ENCODE measurements at regions not wholly inside any gene's neighbourhood (a gene's known extent, or its start where the extent isn't known, plus 50 kb on each side); places are given as distances from the start of the nearest gene placed in this dataset.

DNA sequence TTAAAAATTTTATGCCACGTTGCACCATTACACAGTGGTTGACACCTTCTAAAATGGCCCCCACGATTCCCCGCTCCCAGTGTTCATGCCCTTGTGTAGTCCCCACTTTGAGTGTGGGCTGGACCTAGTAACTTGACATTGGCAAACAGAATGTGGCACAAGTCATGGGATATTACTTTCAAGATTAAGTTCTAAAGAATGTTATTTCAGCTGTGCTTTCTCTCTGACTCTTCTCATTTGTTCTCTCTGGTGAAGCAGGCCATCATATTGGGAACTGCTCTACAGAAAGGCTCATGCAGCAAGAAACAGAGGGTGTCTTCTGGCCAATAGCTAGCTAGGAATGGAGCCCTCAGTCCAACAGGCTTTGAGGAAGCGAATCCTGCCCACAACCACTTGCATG, 67.1 kb downstream of the ATXN3L start:
- POLR2A ChIA-PET, result no interaction called here
- CTCF ChIA-PET, result no interaction called here
- TF ChIP-seq CREM (CRISPR knock-in tag; IDR thresholded peaks at IDR 0.05) (no peak), FOXP1 (CRISPR knock-in tag; IDR thresholded peaks at IDR 0.05; ENCODE audit: borderline replicate concordance) (no peak), MYBL2 (CRISPR knock-in tag; IDR thresholded peaks at IDR 0.05) (no peak), EMX1 (CRISPR knock-in tag; IDR thresholded peaks at IDR 0.05) (no peak), ZNF232 (CRISPR knock-in tag; IDR thresholded peaks at IDR 0.05) (no peak)
- TF ChIP-seq, protein P1, sequence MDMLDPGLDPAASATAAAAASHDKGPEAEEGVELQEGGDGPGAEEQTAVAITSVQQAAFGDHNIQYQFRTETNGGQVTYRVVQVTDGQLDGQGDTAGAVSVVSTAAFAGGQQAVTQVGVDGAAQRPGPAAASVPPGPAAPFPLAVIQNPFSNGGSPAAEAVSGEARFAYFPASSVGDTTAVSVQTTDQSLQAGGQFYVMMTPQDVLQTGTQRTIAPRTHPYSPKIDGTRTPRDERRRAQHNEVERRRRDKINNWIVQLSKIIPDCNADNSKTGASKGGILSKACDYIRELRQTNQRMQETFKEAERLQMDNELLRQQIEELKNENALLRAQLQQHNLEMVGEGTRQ (CRISPR knock-in tag; IDR thresholded peaks at IDR 0.05), result no peak
- TF ChIP-seq, protein P2, sequence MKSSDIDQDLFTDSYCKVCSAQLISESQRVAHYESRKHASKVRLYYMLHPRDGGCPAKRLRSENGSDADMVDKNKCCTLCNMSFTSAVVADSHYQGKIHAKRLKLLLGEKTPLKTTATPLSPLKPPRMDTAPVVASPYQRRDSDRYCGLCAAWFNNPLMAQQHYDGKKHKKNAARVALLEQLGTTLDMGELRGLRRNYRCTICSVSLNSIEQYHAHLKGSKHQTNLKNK (CRISPR knock-in tag; IDR thresholded peaks at IDR 0.05), result no peak
- TF ChIP-seq, protein P3, sequence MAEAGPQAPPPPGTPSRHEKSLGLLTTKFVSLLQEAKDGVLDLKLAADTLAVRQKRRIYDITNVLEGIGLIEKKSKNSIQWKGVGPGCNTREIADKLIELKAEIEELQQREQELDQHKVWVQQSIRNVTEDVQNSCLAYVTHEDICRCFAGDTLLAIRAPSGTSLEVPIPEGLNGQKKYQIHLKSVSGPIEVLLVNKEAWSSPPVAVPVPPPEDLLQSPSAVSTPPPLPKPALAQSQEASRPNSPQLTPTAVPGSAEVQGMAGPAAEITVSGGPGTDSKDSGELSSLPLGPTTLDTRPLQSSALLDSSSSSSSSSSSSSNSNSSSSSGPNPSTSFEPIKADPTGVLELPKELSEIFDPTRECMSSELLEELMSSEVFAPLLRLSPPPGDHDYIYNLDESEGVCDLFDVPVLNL (CRISPR knock-in tag; IDR thresholded peaks at IDR 0.05; ENCODE audit: borderline replicate concordance, low read depth), result no peak
- TF ChIP-seq, protein P4, sequence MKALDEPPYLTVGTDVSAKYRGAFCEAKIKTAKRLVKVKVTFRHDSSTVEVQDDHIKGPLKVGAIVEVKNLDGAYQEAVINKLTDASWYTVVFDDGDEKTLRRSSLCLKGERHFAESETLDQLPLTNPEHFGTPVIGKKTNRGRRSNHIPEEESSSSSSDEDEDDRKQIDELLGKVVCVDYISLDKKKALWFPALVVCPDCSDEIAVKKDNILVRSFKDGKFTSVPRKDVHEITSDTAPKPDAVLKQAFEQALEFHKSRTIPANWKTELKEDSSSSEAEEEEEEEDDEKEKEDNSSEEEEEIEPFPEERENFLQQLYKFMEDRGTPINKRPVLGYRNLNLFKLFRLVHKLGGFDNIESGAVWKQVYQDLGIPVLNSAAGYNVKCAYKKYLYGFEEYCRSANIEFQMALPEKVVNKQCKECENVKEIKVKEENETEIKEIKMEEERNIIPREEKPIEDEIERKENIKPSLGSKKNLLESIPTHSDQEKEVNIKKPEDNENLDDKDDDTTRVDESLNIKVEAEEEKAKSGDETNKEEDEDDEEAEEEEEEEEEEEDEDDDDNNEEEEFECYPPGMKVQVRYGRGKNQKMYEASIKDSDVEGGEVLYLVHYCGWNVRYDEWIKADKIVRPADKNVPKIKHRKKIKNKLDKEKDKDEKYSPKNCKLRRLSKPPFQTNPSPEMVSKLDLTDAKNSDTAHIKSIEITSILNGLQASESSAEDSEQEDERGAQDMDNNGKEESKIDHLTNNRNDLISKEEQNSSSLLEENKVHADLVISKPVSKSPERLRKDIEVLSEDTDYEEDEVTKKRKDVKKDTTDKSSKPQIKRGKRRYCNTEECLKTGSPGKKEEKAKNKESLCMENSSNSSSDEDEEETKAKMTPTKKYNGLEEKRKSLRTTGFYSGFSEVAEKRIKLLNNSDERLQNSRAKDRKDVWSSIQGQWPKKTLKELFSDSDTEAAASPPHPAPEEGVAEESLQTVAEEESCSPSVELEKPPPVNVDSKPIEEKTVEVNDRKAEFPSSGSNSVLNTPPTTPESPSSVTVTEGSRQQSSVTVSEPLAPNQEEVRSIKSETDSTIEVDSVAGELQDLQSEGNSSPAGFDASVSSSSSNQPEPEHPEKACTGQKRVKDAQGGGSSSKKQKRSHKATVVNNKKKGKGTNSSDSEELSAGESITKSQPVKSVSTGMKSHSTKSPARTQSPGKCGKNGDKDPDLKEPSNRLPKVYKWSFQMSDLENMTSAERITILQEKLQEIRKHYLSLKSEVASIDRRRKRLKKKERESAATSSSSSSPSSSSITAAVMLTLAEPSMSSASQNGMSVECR (CRISPR knock-in tag; IDR thresholded peaks at IDR 0.05; ENCODE audit: borderline replicate concordance), result no peak
- H3K27ac Mint-ChIP-seq, result no peak overlapping the region
- H3K27me3 Mint-ChIP-seq (ENCODE audit: low read depth), result peaks cover 2% of the 10 kb centered on the region; the same call in 1 of the 2 replicates
- H3K4me3 Mint-ChIP-seq, result no peak overlapping the region
- H3K9me3 Mint-ChIP-seq, result peaks cover 14% of the 10 kb centered on the region
- ATAC-seq (no peak), DNase-seq (ENCODE audit: low spot score) (no peak)
- H3K36me3 Mint-ChIP-seq, result no peaks in the 10 kb centered on the region; the same call in 1 of the 2 replicates
- H3K4me1 Mint-ChIP-seq, result peaks cover 7% of the 10 kb centered on the region; the same call in 1 of the 2 replicates

DNA sequence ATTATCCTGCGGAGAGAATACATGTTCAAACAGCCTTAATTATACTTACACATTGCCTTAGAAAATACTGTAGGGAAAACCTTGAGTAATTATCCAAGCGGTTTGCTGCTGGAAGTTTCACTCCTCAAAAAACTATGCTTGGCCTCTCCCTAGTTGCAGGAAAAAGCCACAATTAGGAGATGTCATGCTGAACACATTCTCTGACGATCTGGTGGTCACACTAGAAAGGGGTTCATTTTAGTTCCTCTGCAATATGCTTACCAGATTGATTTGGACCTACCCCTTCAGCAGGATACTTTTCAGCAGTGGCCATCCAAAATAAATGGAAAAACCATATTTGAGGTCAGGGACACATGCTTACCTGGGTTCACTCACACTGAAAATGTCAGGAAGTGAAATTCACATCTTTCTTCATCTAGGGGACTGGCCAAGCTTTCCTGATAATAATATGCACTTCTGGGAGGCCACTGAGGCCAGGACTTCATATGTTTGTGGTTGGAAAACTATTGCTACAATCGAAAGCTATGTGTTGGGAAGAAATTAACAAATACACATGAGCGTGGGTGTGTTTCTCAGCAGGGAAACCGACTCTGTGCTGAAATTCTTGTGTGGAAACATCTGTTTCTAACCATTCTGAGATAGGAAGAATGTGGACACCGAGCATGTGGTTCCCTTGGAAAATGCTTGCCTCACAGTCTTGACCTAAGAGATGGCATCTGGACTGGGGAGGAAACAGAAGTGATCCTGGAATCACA, 68.8 kb downstream of the ATXN3L start:
- TF ChIP-seq SMAD4 (CRISPR knock-in tag; IDR thresholded peaks at IDR 0.05) (no peak), ZNF121 (CRISPR knock-in tag; IDR thresholded peaks at IDR 0.05) (no peak)
- Mint-ChIP-seq H3K4me1 (peaks cover 7% of the 10 kb centered on the region; the same call in 1 of the 2 replicates), H3K4me3 (no peak overlapping the region), H3K9me3 (peaks cover 15% of the 10 kb centered on the region), H3K36me3 (no peaks in the 10 kb centered on the region; the same call in 1 of the 2 replicates), H3K27ac (no peak overlapping the region), H3K27me3 (ENCODE audit: low read depth) (peaks cover 2% of the 10 kb centered on the region; the same call in 1 of the 2 replicates)
- no peak for ATAC-seq
- ChIA-PET POLR2A (no interaction called here), CTCF (no interaction called here)
- no peak for DNase-seq (ENCODE audit: low spot score)

DNA sequence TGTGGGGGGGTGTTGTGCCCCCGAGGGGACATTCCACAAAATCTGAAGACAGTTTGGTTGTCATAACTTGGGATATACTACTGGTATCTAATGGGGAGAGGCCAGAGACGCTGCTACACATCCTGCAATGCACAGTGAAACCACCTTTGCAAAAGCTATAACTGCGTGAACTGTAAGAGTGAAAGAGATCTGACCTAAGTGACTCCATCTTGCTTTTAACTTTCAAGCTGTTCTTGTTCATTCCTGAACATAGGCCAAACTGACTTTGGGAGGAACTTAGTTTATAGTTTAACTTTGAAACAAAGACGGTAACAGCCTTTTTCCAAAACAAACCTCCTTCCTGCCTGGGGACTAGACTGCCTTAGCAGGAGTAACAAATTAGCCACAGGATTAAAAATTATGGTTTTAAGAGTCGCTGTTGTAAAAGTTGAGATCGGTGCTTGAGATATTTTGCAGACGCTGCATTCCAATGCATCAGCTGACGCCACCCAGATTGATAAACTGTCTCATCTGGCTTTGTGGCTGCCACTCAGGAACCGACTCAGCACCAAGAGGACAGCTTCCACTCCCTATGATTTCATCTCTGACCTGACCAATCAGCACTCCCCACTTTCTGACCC, 70.9 kb downstream of the ATXN3L start:
- Mint-ChIP-seq H3K27ac (no peak overlapping the region), H3K9me3 (peaks cover 23% of the 10 kb centered on the region), H3K4me3 (no peak overlapping the region), H3K27me3 (ENCODE audit: low read depth) (no peaks in the 10 kb centered on the region), H3K36me3 (peaks cover 9% of the 10 kb centered on the region; the same call in 1 of the 2 replicates), H3K4me1 (peaks cover 7% of the 10 kb centered on the region; the same call in 1 of the 2 replicates)
- POLR2A ChIA-PET, result no interaction called here
- no peak for ATAC-seq
- no peak for DNase-seq (ENCODE audit: low spot score)
- CTCF ChIA-PET, result no interaction called here
- TF ChIP-seq FOXP1 (CRISPR knock-in tag; IDR thresholded peaks at IDR 0.05; ENCODE audit: borderline replicate concordance), result no peak
- TF ChIP-seq, protein P5, sequence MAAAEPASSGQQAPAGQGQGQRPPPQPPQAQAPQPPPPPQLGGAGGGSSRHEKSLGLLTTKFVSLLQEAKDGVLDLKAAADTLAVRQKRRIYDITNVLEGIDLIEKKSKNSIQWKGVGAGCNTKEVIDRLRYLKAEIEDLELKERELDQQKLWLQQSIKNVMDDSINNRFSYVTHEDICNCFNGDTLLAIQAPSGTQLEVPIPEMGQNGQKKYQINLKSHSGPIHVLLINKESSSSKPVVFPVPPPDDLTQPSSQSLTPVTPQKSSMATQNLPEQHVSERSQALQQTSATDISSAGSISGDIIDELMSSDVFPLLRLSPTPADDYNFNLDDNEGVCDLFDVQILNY (CRISPR knock-in tag; IDR thresholded peaks at IDR 0.05), result no peak
- TF ChIP-seq ZNF423 (CRISPR knock-in tag; IDR thresholded peaks at IDR 0.05), result no peak
- TF ChIP-seq MXD4 (CRISPR knock-in tag; IDR thresholded peaks at IDR 0.05; ENCODE audit: borderline replicate concordance), result no peak
- TF ChIP-seq, protein P6, sequence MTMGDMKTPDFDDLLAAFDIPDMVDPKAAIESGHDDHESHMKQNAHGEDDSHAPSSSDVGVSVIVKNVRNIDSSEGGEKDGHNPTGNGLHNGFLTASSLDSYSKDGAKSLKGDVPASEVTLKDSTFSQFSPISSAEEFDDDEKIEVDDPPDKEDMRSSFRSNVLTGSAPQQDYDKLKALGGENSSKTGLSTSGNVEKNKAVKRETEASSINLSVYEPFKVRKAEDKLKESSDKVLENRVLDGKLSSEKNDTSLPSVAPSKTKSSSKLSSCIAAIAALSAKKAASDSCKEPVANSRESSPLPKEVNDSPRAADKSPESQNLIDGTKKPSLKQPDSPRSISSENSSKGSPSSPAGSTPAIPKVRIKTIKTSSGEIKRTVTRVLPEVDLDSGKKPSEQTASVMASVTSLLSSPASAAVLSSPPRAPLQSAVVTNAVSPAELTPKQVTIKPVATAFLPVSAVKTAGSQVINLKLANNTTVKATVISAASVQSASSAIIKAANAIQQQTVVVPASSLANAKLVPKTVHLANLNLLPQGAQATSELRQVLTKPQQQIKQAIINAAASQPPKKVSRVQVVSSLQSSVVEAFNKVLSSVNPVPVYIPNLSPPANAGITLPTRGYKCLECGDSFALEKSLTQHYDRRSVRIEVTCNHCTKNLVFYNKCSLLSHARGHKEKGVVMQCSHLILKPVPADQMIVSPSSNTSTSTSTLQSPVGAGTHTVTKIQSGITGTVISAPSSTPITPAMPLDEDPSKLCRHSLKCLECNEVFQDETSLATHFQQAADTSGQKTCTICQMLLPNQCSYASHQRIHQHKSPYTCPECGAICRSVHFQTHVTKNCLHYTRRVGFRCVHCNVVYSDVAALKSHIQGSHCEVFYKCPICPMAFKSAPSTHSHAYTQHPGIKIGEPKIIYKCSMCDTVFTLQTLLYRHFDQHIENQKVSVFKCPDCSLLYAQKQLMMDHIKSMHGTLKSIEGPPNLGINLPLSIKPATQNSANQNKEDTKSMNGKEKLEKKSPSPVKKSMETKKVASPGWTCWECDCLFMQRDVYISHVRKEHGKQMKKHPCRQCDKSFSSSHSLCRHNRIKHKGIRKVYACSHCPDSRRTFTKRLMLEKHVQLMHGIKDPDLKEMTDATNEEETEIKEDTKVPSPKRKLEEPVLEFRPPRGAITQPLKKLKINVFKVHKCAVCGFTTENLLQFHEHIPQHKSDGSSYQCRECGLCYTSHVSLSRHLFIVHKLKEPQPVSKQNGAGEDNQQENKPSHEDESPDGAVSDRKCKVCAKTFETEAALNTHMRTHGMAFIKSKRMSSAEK (CRISPR knock-in tag; IDR thresholded peaks at IDR 0.05; ENCODE audit: borderline replicate concordance), result no peak
- TF ChIP-seq OVOL2 (CRISPR knock-in tag; IDR thresholded peaks at IDR 0.05; ENCODE audit: borderline replicate concordance), result no peak
- no peak for TF ChIP-seq NFYB (CRISPR knock-in tag; conservative IDR thresholded peaks at IDR 0.05; ENCODE audit: low read depth)
- no peak for TF ChIP-seq CREM (CRISPR knock-in tag; IDR thresholded peaks at IDR 0.05)
- TF ChIP-seq GRHL2 (CRISPR knock-in tag; IDR thresholded peaks at IDR 0.05; ENCODE audit: insufficient replicate concordance, severe bottlenecking), result no peak

Data from WTC11 (cell line).